Dendritic cell treated with granulocyte-macrophage colony-stimulating factor and Interleukin-4, amounts not matched to agents 40 ng/mL and 50 ng/mL, for 4 days (primary cell): ENCODE measurements at regions not wholly inside any gene's neighbourhood (a gene's known extent, or its start where the extent isn't known, plus 50 kb on each side); places are given as distances from the start of the nearest gene placed in this dataset.
"Not testable (repeated sequence)": the region's sequence is repeated elsewhere in the genome, so short reads cannot be mapped to it uniquely, and the experiment has no call there.

Experiments used
- H3K27ac Mint-ChIP-seq: one replicate; pipeline ENCODE4 v1.8.0; 2022; ENCODE audit warnings: mild to moderate bottlenecking, mixed read lengths
- H3K27me3 Mint-ChIP-seq: one replicate; pipeline ENCODE4 v1.8.0; 2022; ENCODE audit warnings: mild to moderate bottlenecking, mixed read lengths
- H3K36me3 Mint-ChIP-seq: one replicate; pipeline ENCODE4 v1.8.0; 2022; ENCODE audit warnings: low read depth, mixed read lengths
- H3K4me1 Mint-ChIP-seq: one replicate; pipeline ENCODE4 v1.8.0; 2022; ENCODE audit warnings: low read depth, mixed read lengths
- H3K4me3 Mint-ChIP-seq: one replicate; pipeline ENCODE4 v1.8.0; 2022; ENCODE audit warnings: mild to moderate bottlenecking, moderate library complexity, mixed read lengths
- H3K9me3 Mint-ChIP-seq: one replicate; pipeline ENCODE4 v1.8.0; 2022; ENCODE audit warnings: mixed read lengths
- intact Hi-C: fragments of 100-400 bp; cut with micrococcal nuclease; formaldehyde crosslinking; loops from one replicate; pipeline ENCODE4 v1.15.0; 2022

DNA sequence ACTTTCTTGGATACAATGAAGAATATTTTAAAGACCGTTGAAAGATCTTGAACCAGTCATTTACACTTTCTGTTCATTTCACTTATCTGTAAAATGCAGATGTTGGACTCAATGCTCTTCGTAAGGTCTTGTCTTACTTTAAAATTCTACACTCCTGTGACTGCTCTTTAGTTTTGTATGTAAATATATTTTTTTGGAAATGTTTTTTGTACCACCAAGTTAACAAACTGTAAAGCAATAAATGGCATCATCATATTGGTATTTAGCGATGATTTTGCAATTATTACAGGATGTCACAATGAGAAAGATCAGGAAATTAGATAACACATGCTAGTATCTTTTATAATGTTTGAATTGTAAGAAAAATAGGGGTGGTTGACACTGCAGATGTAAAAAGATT is 80.8 kb upstream of the GNAQ start:
- no peak overlapping the region for H3K4me3 Mint-ChIP-seq
- H3K9me3 Mint-ChIP-seq: peaks cover 17% of the 10 kb centered on the region
- H3K36me3 Mint-ChIP-seq: no peaks in the 10 kb centered on the region
- H3K27ac Mint-ChIP-seq: no peak overlapping the region
- H3K27me3 Mint-ChIP-seq: peaks cover 4% of the 10 kb centered on the region
- H3K4me1 Mint-ChIP-seq: peaks cover 27% of the 10 kb centered on the region
- intact Hi-C loops: loop anchor here (5.0 kb wide), 1 partner anchor 60 kb away; no protein-coding TSS in a partner anchor

DNA sequence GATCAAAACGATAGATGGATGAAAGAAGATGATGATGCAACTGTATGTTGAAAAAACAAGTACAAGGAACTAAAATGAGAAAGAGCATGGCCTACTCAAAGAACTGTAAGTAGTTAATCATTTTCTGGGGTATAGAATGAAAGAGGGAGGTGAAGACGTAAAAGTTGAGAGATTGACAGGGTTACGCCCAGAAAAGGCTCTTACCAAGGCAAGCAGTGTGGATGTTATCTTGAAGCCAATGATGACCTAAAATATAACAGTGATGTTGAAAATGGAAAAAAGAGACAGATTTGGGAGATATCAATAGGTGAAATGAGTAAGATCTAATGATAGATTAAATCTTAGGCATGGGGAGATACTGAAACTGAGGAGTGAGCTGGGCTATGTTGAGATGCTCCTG is 80.4 kb upstream of the GNAQ start:
- H3K36me3 Mint-ChIP-seq: peaks cover 4% of the 10 kb centered on the region
- H3K9me3 Mint-ChIP-seq: peaks cover 21% of the 10 kb centered on the region
- peaks cover 4% of the 10 kb centered on the region for H3K27me3 Mint-ChIP-seq
- H3K27ac Mint-ChIP-seq: no peak overlapping the region
- intact Hi-C loops: loop anchor here (5.0 kb wide), 1 partner anchor 60 kb away; no protein-coding TSS in a partner anchor
- H3K4me3 Mint-ChIP-seq: no peak overlapping the region
- peaks cover 30% of the 10 kb centered on the region for H3K4me1 Mint-ChIP-seq

GRCh38 chr9:78109075-78109474 is 77.5 kb upstream of the GNAQ start:
- no peak overlapping the region for H3K4me3 Mint-ChIP-seq
- H3K9me3 Mint-ChIP-seq: peaks cover 25% of the 10 kb centered on the region
- peaks cover 46% of the 10 kb centered on the region for H3K4me1 Mint-ChIP-seq
- intact Hi-C loops: no loop called here
- H3K36me3 Mint-ChIP-seq: peaks cover 7% of the 10 kb centered on the region
- H3K27ac Mint-ChIP-seq: no peak overlapping the region
- peaks cover 1% of the 10 kb centered on the region for H3K27me3 Mint-ChIP-seq

- H3K36me3 Mint-ChIP-seq, H3K27me3 Mint-ChIP-seq, H3K27ac Mint-ChIP-seq, H3K4me3 Mint-ChIP-seq, intact Hi-C loops: not testable (repeated sequence)
- H3K9me3 Mint-ChIP-seq: peaks cover 19% of the 10 kb centered on the region
- peaks cover 47% of the 10 kb centered on the region for H3K4me1 Mint-ChIP-seq
These were observed 75.0 kb upstream of the GNAQ start for GRCh38 chr9:78106586-78106985.

- Mint-ChIP-seq H3K36me3 (peaks cover 7% of the 10 kb centered on the region), H3K4me1 (peaks cover 49% of the 10 kb centered on the region), H3K9me3 (peaks cover 16% of the 10 kb centered on the region), H3K4me3 (no peak overlapping the region), H3K27ac (peak overlapping the region; percentile 74), H3K27me3 (no peaks in the 10 kb centered on the region)
- intact Hi-C loops: no loop called here
These were observed 72.4 kb upstream of the GNAQ start for GRCh38 chr9:78103971-78104433.

DNA sequence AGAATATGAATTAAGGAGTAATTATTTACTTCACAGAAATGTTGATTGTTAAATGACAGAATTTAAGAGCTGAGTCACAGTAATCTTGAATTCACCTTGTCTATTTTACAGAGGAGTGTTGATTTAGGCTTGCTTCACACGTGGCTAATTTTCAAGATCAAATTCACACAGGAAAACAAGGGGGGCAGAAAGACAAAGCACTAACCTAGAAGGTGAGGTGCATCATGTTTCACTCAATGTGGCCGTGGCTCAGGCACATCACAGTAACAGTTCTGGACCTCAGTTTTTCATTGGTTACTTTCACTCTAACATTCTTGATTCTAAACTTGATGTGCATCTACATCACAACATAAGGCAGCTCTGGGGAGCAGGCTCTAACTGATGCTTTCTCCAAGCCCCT is 69.6 kb upstream of the GNAQ start:
- intact Hi-C loops: no loop called here
- H3K27me3 Mint-ChIP-seq: no peaks in the 10 kb centered on the region
- H3K4me1 Mint-ChIP-seq: peaks cover 56% of the 10 kb centered on the region
- H3K9me3 Mint-ChIP-seq: no peaks in the 10 kb centered on the region
- no peak overlapping the region for H3K4me3 Mint-ChIP-seq
- no peak overlapping the region for H3K27ac Mint-ChIP-seq
- no peaks in the 10 kb centered on the region for H3K36me3 Mint-ChIP-seq

- peak overlapping the region; percentile 87 for H3K27ac Mint-ChIP-seq
- H3K4me1 Mint-ChIP-seq: peaks cover 36% of the 10 kb centered on the region
- intact Hi-C loops: no loop called here
- H3K36me3 Mint-ChIP-seq: no peaks in the 10 kb centered on the region
- no peaks in the 10 kb centered on the region for H3K27me3 Mint-ChIP-seq
- no peaks in the 10 kb centered on the region for H3K9me3 Mint-ChIP-seq
- H3K4me3 Mint-ChIP-seq: peak overlapping the region; percentile 48
These were observed 65.9 kb upstream of the GNAQ start for GRCh38 chr9:78097541-78097940.

GRCh38 chr9:78091731-78092130 is 60.1 kb upstream of the GNAQ start:
- no peaks in the 10 kb centered on the region for H3K27me3 Mint-ChIP-seq
- no peak overlapping the region for H3K27ac Mint-ChIP-seq
- H3K9me3 Mint-ChIP-seq: peaks cover 9% of the 10 kb centered on the region
- peaks cover 15% of the 10 kb centered on the region for H3K4me1 Mint-ChIP-seq
- H3K36me3 Mint-ChIP-seq: peaks cover 6% of the 10 kb centered on the region
- intact Hi-C loops: no loop called here
- no peak overlapping the region for H3K4me3 Mint-ChIP-seq

DNA sequence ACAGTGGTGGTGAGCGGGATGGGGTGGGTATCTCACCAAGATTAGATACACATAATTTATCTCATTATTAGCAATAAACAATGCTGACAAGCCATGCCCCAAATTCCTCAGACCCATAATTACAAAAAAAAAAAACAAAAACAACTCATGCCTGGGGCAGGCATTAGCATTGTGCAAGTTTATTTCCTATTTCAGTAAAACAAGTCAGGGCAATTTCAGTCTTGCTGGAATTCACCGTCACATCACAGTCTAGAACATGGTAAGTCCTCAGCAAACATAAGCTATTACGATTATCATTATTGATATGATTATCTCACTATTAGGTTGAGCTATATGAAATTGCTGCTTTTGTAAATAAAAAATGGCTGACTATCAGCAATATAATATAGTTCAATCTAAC is 57.5 kb upstream of the GNAQ start:
- intact Hi-C loops: no loop called here
- H3K4me1 Mint-ChIP-seq: peaks cover 5% of the 10 kb centered on the region

GRCh38 chr9:78088190-78088589 is 56.6 kb upstream of the GNAQ start:
- H3K36me3 Mint-ChIP-seq, intact Hi-C loops, H3K27ac Mint-ChIP-seq, H3K27me3 Mint-ChIP-seq, H3K4me3 Mint-ChIP-seq, H3K4me1 Mint-ChIP-seq: not testable (repeated sequence)
- H3K9me3 Mint-ChIP-seq: peaks cover 20% of the 10 kb centered on the region

More for the DNA sequence above, 57.5 kb upstream of the GNAQ start:
- Mint-ChIP-seq H3K9me3 (peaks cover 16% of the 10 kb centered on the region), H3K27ac (no peak overlapping the region), H3K36me3 (peaks cover 8% of the 10 kb centered on the region), H3K27me3 (no peaks in the 10 kb centered on the region), H3K4me3 (no peak overlapping the region)
